Progenitor cell of endocrine pancreas (in vitro differentiated cells): ENCODE measurements at regions not wholly inside any gene's neighbourhood (a gene's known extent, or its start where the extent isn't known, plus 50 kb on each side); places are given as distances from the start of the nearest gene placed in this dataset.
"Not testable (repeated sequence)": the region's sequence is repeated elsewhere in the genome, so short reads cannot be mapped to it uniquely, and the experiment has no call there.

Experiments
- DNase-seq: peaks from one replicate; pipeline ENCODE4 v3.0.0; 2021; ENCODE audit warnings: low spot score; ENCODE audit not compliant: unreplicated experiment
- H3K27ac Mint-ChIP-seq: 2 replicates; pipeline ENCODE4 v1.8.0; 2021; ENCODE audit warnings: mild to moderate bottlenecking, moderate library complexity, mixed read lengths
- H3K27me3 Mint-ChIP-seq: 2 replicates; pipeline ENCODE4 v1.8.0; 2021; ENCODE audit warnings: mixed read lengths
- H3K36me3 Mint-ChIP-seq: 2 replicates; pipeline ENCODE4 v1.8.0; 2022; ENCODE audit warnings: mixed read lengths; ENCODE audit not compliant: insufficient read depth
- H3K4me1 Mint-ChIP-seq: 2 replicates; pipeline ENCODE4 v1.8.0; 2021; ENCODE audit warnings: low read depth, mixed read lengths
- H3K4me3 Mint-ChIP-seq: 2 replicates; pipeline ENCODE4 v1.8.0; 2021; ENCODE audit warnings: low read depth, mild to moderate bottlenecking, moderate library complexity, mixed read lengths
- H3K9me3 Mint-ChIP-seq: 2 replicates; pipeline ENCODE4 v1.8.0; 2021; ENCODE audit warnings: low read depth, mixed read lengths
- TF ChIP-seq, protein P1 (sequence below): fragments of 200-600 bp; sonication (generic); IDR thresholded peaks from one replicate; pipeline ENCODE4 v1.5.0; 2021; ENCODE audit warnings: antibody characterized with exemption, mild to moderate bottlenecking; ENCODE audit not compliant: unreplicated experiment

DNA sequence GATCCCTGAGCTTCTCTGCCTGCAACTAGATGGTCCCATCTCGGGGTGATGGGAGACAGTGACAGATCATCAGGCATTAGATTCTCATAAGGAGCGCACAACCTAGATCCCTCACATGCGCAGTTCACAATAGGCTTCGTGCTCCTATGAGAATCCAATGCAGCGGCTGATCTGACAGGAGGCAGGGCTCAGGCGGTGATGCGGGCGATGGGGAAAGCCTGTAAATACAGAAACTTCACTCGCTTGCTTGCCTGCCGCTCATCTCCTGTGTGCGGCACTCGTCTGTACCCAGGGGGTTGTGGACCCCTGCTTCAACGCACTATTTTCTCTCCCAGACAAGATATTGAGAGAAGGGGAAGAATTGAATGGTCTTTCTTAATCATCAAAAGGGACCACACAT is 473.9 kb downstream of the ZNF536 start:
- H3K9me3 Mint-ChIP-seq, result no peaks in the 10 kb centered on the region
- H3K27ac Mint-ChIP-seq, result no peak overlapping the region
- H3K4me3 Mint-ChIP-seq, result no peak overlapping the region
- no peak for DNase-seq
- H3K36me3 Mint-ChIP-seq, result no peaks in the 10 kb centered on the region
- H3K4me1 Mint-ChIP-seq, result no peaks in the 10 kb centered on the region
- TF ChIP-seq, protein P1, sequence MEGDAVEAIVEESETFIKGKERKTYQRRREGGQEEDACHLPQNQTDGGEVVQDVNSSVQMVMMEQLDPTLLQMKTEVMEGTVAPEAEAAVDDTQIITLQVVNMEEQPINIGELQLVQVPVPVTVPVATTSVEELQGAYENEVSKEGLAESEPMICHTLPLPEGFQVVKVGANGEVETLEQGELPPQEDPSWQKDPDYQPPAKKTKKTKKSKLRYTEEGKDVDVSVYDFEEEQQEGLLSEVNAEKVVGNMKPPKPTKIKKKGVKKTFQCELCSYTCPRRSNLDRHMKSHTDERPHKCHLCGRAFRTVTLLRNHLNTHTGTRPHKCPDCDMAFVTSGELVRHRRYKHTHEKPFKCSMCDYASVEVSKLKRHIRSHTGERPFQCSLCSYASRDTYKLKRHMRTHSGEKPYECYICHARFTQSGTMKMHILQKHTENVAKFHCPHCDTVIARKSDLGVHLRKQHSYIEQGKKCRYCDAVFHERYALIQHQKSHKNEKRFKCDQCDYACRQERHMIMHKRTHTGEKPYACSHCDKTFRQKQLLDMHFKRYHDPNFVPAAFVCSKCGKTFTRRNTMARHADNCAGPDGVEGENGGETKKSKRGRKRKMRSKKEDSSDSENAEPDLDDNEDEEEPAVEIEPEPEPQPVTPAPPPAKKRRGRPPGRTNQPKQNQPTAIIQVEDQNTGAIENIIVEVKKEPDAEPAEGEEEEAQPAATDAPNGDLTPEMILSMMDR, result no peak
- no peaks in the 10 kb centered on the region for H3K27me3 Mint-ChIP-seq

DNA sequence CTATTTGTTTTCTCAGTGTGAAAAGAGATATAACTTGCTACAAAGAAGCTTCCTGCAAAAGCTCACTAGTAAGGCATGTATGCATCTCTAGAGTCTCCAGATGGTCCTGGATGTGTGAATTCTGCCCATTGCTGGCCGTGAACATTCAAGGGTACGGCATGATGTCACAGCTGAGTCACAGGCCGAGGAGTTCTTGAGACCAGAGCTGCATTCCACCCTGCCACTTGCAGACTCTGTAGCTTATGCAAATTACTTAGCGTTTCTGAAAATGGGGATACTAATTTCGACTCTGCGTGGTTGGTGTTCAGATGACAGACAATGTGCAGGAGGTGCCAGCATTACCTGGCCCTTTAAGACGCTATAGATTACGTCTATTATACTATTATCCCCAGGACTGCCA is 470.7 kb downstream of the ZNF536 start:
- H3K4me1 Mint-ChIP-seq, result no peaks in the 10 kb centered on the region
- no peaks in the 10 kb centered on the region for H3K36me3 Mint-ChIP-seq
- H3K9me3 Mint-ChIP-seq, result no peaks in the 10 kb centered on the region
- H3K4me3 Mint-ChIP-seq, result no peak overlapping the region
- TF ChIP-seq, protein P1, result no peak
- DNase-seq, result no peak
- no peaks in the 10 kb centered on the region for H3K27me3 Mint-ChIP-seq
- H3K27ac Mint-ChIP-seq, result no peak overlapping the region

DNA sequence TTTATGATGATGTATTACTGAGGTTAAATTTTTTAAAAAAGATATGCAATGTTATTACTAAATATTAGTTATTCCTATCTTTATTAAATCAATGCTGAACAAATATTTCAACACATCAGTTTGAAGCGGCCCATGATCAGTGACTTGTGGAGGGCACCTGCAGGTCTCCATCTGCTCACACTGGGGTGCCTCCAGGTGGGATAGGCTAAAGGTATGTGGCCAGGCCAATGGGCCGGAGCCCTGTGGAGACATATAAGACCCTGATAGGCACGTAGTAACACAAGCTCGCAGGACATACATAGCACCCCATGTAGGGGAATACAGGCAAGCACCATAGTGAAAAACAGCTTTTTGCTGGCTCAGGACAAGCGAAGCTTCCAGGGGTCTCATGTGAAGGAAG is 469.8 kb downstream of the ZNF536 start:
- Mint-ChIP-seq H3K4me3 (no peak overlapping the region), H3K27me3 (no peaks in the 10 kb centered on the region), H3K9me3 (no peaks in the 10 kb centered on the region), H3K27ac (no peak overlapping the region), H3K4me1 (no peaks in the 10 kb centered on the region), H3K36me3 (no peaks in the 10 kb centered on the region)
- TF ChIP-seq, protein P1, result no peak
- no peak for DNase-seq

DNA sequence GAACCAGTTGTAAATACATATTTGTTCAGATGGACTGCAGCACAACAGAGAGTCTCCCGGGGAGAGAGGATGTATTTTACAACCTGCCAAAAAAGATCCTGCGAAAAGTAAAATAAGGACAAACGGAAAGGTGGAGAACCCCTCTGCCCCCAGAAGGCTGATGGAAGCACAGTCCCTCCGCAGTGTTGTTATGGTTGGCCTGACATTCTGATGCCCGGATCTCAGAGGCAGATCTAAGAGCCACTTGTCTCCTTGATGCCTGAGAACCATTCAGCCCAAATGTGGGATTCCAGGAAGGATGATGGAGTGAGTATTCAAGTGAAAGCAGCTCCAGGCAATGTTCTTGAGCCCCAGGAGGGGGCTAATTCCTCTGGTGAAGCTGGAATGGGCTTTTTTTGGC is 458.7 kb downstream of the ZNF536 start:
- no peaks in the 10 kb centered on the region for H3K4me1 Mint-ChIP-seq
- no peak overlapping the region for H3K4me3 Mint-ChIP-seq
- H3K27me3 Mint-ChIP-seq, result no peaks in the 10 kb centered on the region
- H3K9me3 Mint-ChIP-seq, result no peaks in the 10 kb centered on the region
- H3K27ac Mint-ChIP-seq, result no peak overlapping the region
- TF ChIP-seq, protein P1, result no peak
- DNase-seq, result no peak
- H3K36me3 Mint-ChIP-seq, result no peaks in the 10 kb centered on the region

DNA sequence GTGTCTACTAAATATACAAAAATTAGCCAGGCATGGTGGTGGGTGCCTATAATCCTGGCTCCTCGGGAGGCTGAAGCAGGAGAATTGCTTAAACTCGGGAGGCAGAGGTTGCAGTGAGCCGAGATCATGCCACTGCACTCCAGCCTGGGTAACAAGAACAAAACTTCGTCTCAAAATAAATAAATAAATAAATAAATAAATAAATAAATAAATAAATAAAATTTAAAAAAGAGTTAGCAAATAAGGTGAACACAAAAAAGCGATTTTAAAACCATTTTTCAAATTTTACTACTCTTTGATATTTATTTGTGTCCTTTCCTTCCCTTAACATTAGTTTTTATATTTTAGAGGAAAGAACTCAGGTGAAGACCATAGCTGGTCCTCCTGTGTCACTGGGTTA is 453.3 kb downstream of the ZNF536 start:
- H3K27ac Mint-ChIP-seq, H3K9me3 Mint-ChIP-seq, DNase-seq, H3K36me3 Mint-ChIP-seq, H3K4me3 Mint-ChIP-seq, H3K27me3 Mint-ChIP-seq, H3K4me1 Mint-ChIP-seq: not testable (repeated sequence)

DNA sequence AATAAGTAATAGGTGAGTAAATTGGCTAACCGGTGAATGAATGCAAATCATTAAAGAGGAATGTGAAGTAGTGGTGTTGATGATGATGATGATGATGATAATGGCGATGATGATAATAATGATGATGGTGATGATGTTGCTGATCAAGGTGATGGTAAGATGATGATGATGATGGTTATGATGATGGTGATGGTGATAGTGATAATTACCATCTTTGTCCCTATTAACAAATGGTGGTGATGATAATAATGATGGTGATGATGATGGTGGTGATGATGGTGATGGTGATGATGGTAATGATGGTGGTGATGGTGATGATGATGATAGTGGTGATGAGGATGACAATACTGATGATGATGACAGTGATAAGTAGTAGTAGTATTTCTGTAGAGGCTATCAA is 452.6 kb downstream of the ZNF536 start:
- H3K4me3 Mint-ChIP-seq, result no peak overlapping the region
- no peak overlapping the region for H3K27ac Mint-ChIP-seq
- TF ChIP-seq, protein P1, result no peak
- no peaks in the 10 kb centered on the region for H3K36me3 Mint-ChIP-seq
- peaks cover 5% of the 10 kb centered on the region for H3K9me3 Mint-ChIP-seq
- DNase-seq, result no peak
- H3K4me1 Mint-ChIP-seq, result no peaks in the 10 kb centered on the region
- peaks cover 2% of the 10 kb centered on the region for H3K27me3 Mint-ChIP-seq
